ENCODE measurements at regions not wholly inside any gene's neighbourhood (a gene's known extent, or its start where the extent isn't known, plus 50 kb on each side); places are given as distances from the start of the nearest gene placed in this dataset.
"Not testable (repeated sequence)": the region's sequence is repeated elsewhere in the genome, so short reads cannot be mapped to it uniquely, and the experiment has no call there.

- no peak for TF ChIP-seq CTCF (IDR thresholded peaks at IDR 0.05; ENCODE audit: unreplicated experiment in 3 of 3)
- Mint-ChIP-seq H3K27ac (peak overlapping the region in 1 of 3 experiments; percentile 34), H3K4me3 (no peak overlapping the region), H3K36me3 (ENCODE audit: low read depth) (no peaks in the 10 kb centered on the region), H3K4me1 (peaks cover 10% of the 10 kb centered on the region), H3K9me3 (no peaks in the 10 kb centered on the region), H3K27me3 (ENCODE audit: low read depth) (peaks cover 11% of the 10 kb centered on the region)
Observed at GRCh38 chrX:137748827-137749226, 182.9 kb downstream of the ZIC3 start.

GRCh38 chrX:137749246-137749645, 183.3 kb downstream of the ZIC3 start:
- TF ChIP-seq CTCF (IDR thresholded peaks at IDR 0.05; ENCODE audit: unreplicated experiment in 3 of 3): no peak
- Mint-ChIP-seq H3K27ac (peak overlapping the region in 1 of 3 experiments; percentile 65), H3K9me3 (no peaks in the 10 kb centered on the region), H3K27me3 (ENCODE audit: low read depth) (peaks cover 11% of the 10 kb centered on the region), H3K36me3 (ENCODE audit: low read depth) (no peaks in the 10 kb centered on the region), H3K4me3 (no peak overlapping the region), H3K4me1 (peaks cover 10% of the 10 kb centered on the region)

GRCh38 chrX:137771537-137771936, 205.6 kb downstream of the ZIC3 start:
- Mint-ChIP-seq H3K27me3 (ENCODE audit: low read depth) (no peaks in the 10 kb centered on the region), H3K9me3 (peaks cover 9% of the 10 kb centered on the region), H3K4me1 (no peaks in the 10 kb centered on the region), H3K36me3 (ENCODE audit: low read depth) (peaks cover 3% of the 10 kb centered on the region), H3K27ac (no peak overlapping the region), H3K4me3 (no peak overlapping the region)
- TF ChIP-seq CTCF (IDR thresholded peaks at IDR 0.05; ENCODE audit: unreplicated experiment in 3 of 3): no peak

GRCh38 chrX:137792214-137792613, 226.3 kb downstream of the ZIC3 start:
- H3K4me3 Mint-ChIP-seq: no peak overlapping the region
- H3K36me3 Mint-ChIP-seq (ENCODE audit: low read depth): no peaks in the 10 kb centered on the region
- H3K27ac Mint-ChIP-seq: no peak overlapping the region
- H3K4me1 Mint-ChIP-seq: no peaks in the 10 kb centered on the region
- no peak for TF ChIP-seq CTCF (IDR thresholded peaks at IDR 0.05; ENCODE audit: unreplicated experiment in 3 of 3)
- peaks cover 6% of the 10 kb centered on the region for H3K9me3 Mint-ChIP-seq
- H3K27me3 Mint-ChIP-seq (ENCODE audit: low read depth): no peaks in the 10 kb centered on the region

- not testable (repeated sequence) for H3K27me3 Mint-ChIP-seq (ENCODE audit: low read depth); H3K27ac Mint-ChIP-seq; H3K4me3 Mint-ChIP-seq; H3K4me1 Mint-ChIP-seq; H3K36me3 Mint-ChIP-seq (ENCODE audit: low read depth)
- H3K9me3 Mint-ChIP-seq: peaks cover 17% of the 10 kb centered on the region
Observed at GRCh38 chrX:137797926-137798325, 232.0 kb downstream of the ZIC3 start.

- Mint-ChIP-seq H3K9me3 (peaks cover 24% of the 10 kb centered on the region), H3K4me1 (no peaks in the 10 kb centered on the region), H3K27ac (no peak overlapping the region), H3K27me3 (ENCODE audit: low read depth) (no peaks in the 10 kb centered on the region), H3K4me3 (no peak overlapping the region), H3K36me3 (ENCODE audit: low read depth) (no peaks in the 10 kb centered on the region)
- TF ChIP-seq CTCF (IDR thresholded peaks at IDR 0.05; ENCODE audit: unreplicated experiment in 3 of 3): no peak
Observed at GRCh38 chrX:137823257-137823656, 257.3 kb downstream of the ZIC3 start.

Measured in nephron (organoid).